ENCODE measurements at regions not wholly inside any gene's neighbourhood (a gene's known extent, or its start where the extent isn't known, plus 50 kb on each side); places are given as distances from the start of the nearest gene placed in this dataset.

GRCh38 chr18:23342506-23342905 lies 110.6 kb upstream of the RIOK3 start:
- Histone ChIP-seq H3K4me1 (no peaks in the 10 kb centered on the region), H3K4me3 (no peak overlapping the region), H3K36me3 (no peaks in the 10 kb centered on the region), H3K27me3 (no peaks in the 10 kb centered on the region), H3K27ac (no peak overlapping the region), H3K9me3 (no peaks in the 10 kb centered on the region)
- no peak for TF ChIP-seq POLR2A (IDR thresholded peaks at IDR 0.05)
- TF ChIP-seq, protein P1, sequence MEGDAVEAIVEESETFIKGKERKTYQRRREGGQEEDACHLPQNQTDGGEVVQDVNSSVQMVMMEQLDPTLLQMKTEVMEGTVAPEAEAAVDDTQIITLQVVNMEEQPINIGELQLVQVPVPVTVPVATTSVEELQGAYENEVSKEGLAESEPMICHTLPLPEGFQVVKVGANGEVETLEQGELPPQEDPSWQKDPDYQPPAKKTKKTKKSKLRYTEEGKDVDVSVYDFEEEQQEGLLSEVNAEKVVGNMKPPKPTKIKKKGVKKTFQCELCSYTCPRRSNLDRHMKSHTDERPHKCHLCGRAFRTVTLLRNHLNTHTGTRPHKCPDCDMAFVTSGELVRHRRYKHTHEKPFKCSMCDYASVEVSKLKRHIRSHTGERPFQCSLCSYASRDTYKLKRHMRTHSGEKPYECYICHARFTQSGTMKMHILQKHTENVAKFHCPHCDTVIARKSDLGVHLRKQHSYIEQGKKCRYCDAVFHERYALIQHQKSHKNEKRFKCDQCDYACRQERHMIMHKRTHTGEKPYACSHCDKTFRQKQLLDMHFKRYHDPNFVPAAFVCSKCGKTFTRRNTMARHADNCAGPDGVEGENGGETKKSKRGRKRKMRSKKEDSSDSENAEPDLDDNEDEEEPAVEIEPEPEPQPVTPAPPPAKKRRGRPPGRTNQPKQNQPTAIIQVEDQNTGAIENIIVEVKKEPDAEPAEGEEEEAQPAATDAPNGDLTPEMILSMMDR (IDR thresholded peaks at IDR 0.05): no peak
- DNase-seq: no peak
- intact Hi-C loops (cut with DNase I; ENCODE audit: low total_unique reads): no loop called here

DNA sequence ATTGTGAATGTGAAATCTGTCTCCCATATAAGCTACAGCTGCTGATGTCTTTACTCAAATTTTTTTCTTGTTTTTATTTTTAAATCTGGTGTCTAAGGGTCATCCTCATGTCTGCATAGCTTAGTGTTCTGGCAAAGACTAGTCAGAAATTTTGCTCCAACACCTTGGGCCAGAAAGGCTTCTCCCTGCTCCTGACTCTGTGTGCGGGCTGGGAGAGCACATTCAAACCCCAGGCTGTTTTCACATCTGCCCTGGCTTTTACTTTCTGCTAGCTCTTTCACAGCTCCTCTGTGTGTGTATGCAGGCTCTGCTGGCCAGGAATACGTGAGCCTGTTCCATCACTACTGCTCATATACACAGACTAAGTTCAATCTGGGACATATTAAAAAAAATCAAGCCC lies 102.9 kb upstream of the RIOK3 start:
- intact Hi-C loops (cut with DNase I; ENCODE audit: low total_unique reads): no loop called here

DNA sequence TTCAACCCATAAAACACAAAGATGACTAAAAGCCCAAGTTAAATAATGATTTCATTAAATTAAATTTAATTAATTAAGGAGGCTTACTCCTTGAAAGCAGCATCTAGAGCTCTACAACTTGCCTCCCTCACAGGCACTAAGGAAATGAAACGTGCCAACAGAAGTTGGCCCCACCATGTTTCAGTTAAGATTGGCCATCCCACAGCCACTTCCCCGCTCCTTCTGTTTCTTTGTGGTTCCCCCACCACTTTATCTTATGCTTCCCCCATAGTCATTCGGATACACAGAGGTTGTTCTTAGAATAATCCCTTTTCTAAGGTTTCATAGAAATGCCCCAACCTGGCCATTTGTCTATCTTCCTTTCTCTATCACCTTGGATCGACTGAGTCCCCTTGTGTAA lies 101.6 kb upstream of the RIOK3 start:
- no peak for DNase-seq
- no peaks in the 10 kb centered on the region for H3K4me1 ChIP-seq
- H3K9me3 ChIP-seq: no peaks in the 10 kb centered on the region
- no peaks in the 10 kb centered on the region for H3K36me3 ChIP-seq
- intact Hi-C loops (cut with DNase I; ENCODE audit: low total_unique reads): no loop called here
- H3K4me3 ChIP-seq: no peak overlapping the region
- no peak overlapping the region for H3K27ac ChIP-seq
- no peaks in the 10 kb centered on the region for H3K27me3 ChIP-seq
- TF ChIP-seq POLR2A (IDR thresholded peaks at IDR 0.05): no peak
- TF ChIP-seq, protein P1 (IDR thresholded peaks at IDR 0.05): no peak

More for the DNA sequence above, 102.9 kb upstream of the RIOK3 start:
- Histone ChIP-seq H3K9me3 (no peaks in the 10 kb centered on the region), H3K4me3 (no peak overlapping the region), H3K27me3 (no peaks in the 10 kb centered on the region), H3K36me3 (no peaks in the 10 kb centered on the region), H3K4me1 (no peaks in the 10 kb centered on the region), H3K27ac (peak overlapping the region in 1 of 2 donors; percentile 32)
- TF ChIP-seq, protein P1 (IDR thresholded peaks at IDR 0.05): no peak
- TF ChIP-seq POLR2A (IDR thresholded peaks at IDR 0.05): no peak
- DNase-seq: no peak

DNA sequence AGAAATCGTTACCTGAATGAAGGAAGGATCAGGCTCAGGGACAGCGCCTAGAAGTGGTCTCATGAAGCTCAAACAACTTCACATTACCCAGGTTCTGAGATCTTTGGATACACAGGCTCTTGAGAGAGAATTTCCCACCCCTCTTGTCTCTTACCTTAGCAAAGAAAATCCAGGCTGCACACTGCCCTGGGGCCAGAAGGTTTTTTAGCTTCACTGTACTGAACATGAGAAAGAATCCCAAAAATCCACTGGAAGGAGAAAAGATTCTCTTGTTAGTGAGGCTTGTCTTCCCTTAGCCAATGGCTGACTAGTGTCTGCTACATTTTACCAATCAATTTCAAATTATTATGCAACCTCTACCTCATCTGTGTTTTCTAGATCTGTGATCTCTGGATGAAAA lies 101.0 kb upstream of the RIOK3 start:
- no peak for DNase-seq
- H3K4me3 ChIP-seq: no peak overlapping the region
- no peak for TF ChIP-seq POLR2A (IDR thresholded peaks at IDR 0.05)
- TF ChIP-seq, protein P1 (IDR thresholded peaks at IDR 0.05): no peak
- no peaks in the 10 kb centered on the region for H3K27me3 ChIP-seq
- intact Hi-C loops (cut with DNase I; ENCODE audit: low total_unique reads): loop anchor here (1.0 kb wide), 1 partner anchor 29 kb away; no protein-coding TSS in a partner anchor
- H3K27ac ChIP-seq: no peak overlapping the region
- H3K9me3 ChIP-seq: no peaks in the 10 kb centered on the region
- no peaks in the 10 kb centered on the region for H3K4me1 ChIP-seq
- no peaks in the 10 kb centered on the region for H3K36me3 ChIP-seq

- TF ChIP-seq, protein P1 (IDR thresholded peaks at IDR 0.05): no peak
- TF ChIP-seq POLR2A (IDR thresholded peaks at IDR 0.05): no peak
Measured at GRCh38 chr18:23353459-23353858, 99.6 kb upstream of the RIOK3 start.

More at GRCh38 chr18:23353459-23353858, 99.6 kb upstream of the RIOK3 start:
- Histone ChIP-seq H3K27me3 (no peaks in the 10 kb centered on the region), H3K4me3 (no peak overlapping the region), H3K36me3 (no peaks in the 10 kb centered on the region), H3K9me3 (no peaks in the 10 kb centered on the region), H3K27ac (no peak overlapping the region), H3K4me1 (peaks cover 0 to under 1% of the 10 kb centered on the region in 2 donors)
- DNase-seq: no peak
- intact Hi-C loops (cut with DNase I; ENCODE audit: low total_unique reads): no loop called here
